ENCODE measurements at regions not wholly inside any gene's neighbourhood (a gene's known extent, or its start where the extent isn't known, plus 50 kb on each side); places are given as distances from the start of the nearest gene placed in this dataset. TPM values are rescaled to one million over a fixed set of nuclear protein-coding genes. Genes with fewer than 3 reads are reported as not detected.

Small RNA genes lying in the stretch of these regions (small RNA-seq; reads per million reads assigned to genes)
- not detected for gene MIR4452
